ENCODE measurements at regions not wholly inside any gene's neighbourhood (a gene's known extent, or its start where the extent isn't known, plus 50 kb on each side); places are given as distances from the start of the nearest gene placed in this dataset.

GRCh38 chr17:13104576-13104975 is 86.7 kb upstream of the ELAC2 start:
- CTCF ChIA-PET: no interaction called here
- Histone ChIP-seq H3K9ac (replicated peaks; ENCODE audit: extremely low read depth, insufficient read depth, low read length) (no peak overlapping the region), H3K27ac (ENCODE audit: insufficient read depth, low read depth, low read length) (no peak overlapping the region), H3K4me3 (replicated peaks in 1 of 3; ENCODE audit: insufficient read depth in 1 of 3, low read depth in 1 of 3, low read length in 3 of 3) (no peak overlapping the region), H3K27me3 (ENCODE audit: control insufficient read depth in 2 of 2, insufficient read depth in 2 of 2, low read length in 2 of 2) (no peaks in the 10 kb centered on the region), H3K4me2 (ENCODE audit: insufficient read depth, low read length) (no peak overlapping the region), H3K9me3 (replicated peaks; ENCODE audit: control insufficient read depth, insufficient read depth, low read length) (peaks cover 2% of the 10 kb centered on the region), H3K9me1 (replicated peaks; ENCODE audit: control insufficient read depth, extremely low read depth, insufficient read depth, low read length) (no peaks in the 10 kb centered on the region), H3K79me2 (ENCODE audit: control insufficient read depth, insufficient read depth, low read length) (no peaks in the 10 kb centered on the region), H3K36me3 (ENCODE audit: control insufficient read depth in 2 of 2, extremely low read depth in 1 of 2, insufficient read depth in 2 of 2, low read length in 2 of 2) (no peaks in the 10 kb centered on the region), H2AFZ (ENCODE audit: low read depth, low read length) (no peak overlapping the region), H4K20me1 (replicated peaks; ENCODE audit: control insufficient read depth, extremely low read depth, insufficient read depth, low read length) (no peaks in the 10 kb centered on the region), H3K4me1 (ENCODE audit: control insufficient read depth, extremely low read depth, insufficient read depth, low read length) (no peaks in the 10 kb centered on the region)
- dilution Hi-C loops (cut with MboI; ENCODE audit: extremely low pct_ligation_motif_present, low sequenced_read_pairs): no loop called here
- POLR2A ChIA-PET: no interaction called here
- intact Hi-C loops (cut with micrococcal nuclease): no loop called here
- no TSS peak for BruUV-seq (replicated peaks)
- TF ChIP-seq JUN (IDR thresholded peaks at IDR 0.05; ENCODE audit: borderline replicate concordance, insufficient read depth, insufficient read length, low read depth) (no peak), POLR2A (IDR thresholded peaks at IDR 0.05; ENCODE audit: low read depth, low read length) (no peak), MAX (IDR thresholded peaks at IDR 0.05; ENCODE audit: insufficient read depth, insufficient read length) (no peak), GATA2 (IDR thresholded peaks at IDR 0.05; ENCODE audit: insufficient read depth, insufficient read length, low read depth, low read length) (no peak), CTCF (IDR thresholded peaks at IDR 0.05; ENCODE audit: extremely low read depth in 1 of 2, insufficient read depth in 1 of 2, low read depth in 1 of 2, low read length in 2 of 2) (no peak), EZH2 (IDR thresholded peaks at IDR 0.05; ENCODE audit: borderline replicate concordance, low read depth, low read length, severe bottlenecking) (no peak), FOS (IDR thresholded peaks at IDR 0.05; ENCODE audit: borderline replicate concordance, insufficient read depth, low read length) (no peak), POLR2AphosphoS5 (IDR thresholded peaks at IDR 0.05; ENCODE audit: insufficient read depth, low read depth, low read length) (no peak), MYC (IDR thresholded peaks at IDR 0.05; ENCODE audit: low read depth, low read length) (no peak)
- no peak for DNase-seq (ENCODE audit: low read depth, low spot score)
- no peak for FAIRE-seq

Data from endothelial cell of umbilical vein (primary cell).